Keratinocyte (primary cell): ENCODE measurements at regions not wholly inside any gene's neighbourhood (a gene's known extent, or its start where the extent isn't known, plus 50 kb on each side); places are given as distances from the start of the nearest gene placed in this dataset.
"Not testable (repeated sequence)": the region's sequence is repeated elsewhere in the genome, so short reads cannot be mapped to it uniquely, and the experiment has no call there.

Experiments used
- CTCF ChIP-seq, 3 experiments: IDR thresholded peaks in 1 of 3; conservative IDR thresholded peaks in 1 of 3; optimal IDR thresholded peaks in 1 of 3; 2 replicates in 2 of 3; 3 replicates in 1 of 3; pipeline versions ENCODE3 to v1.5.1; 2011; ENCODE audit warnings: low read length in 3 of 3, mild to moderate bottlenecking in 3 of 3, moderate library complexity in 2 of 3, control low read depth in 1 of 3, inconsistent platforms in 1 of 3; ENCODE audit not compliant: insufficient read depth in 2 of 3; ENCODE audit errors: extremely low read depth in 1 of 3
- EZH2 ChIP-seq: IDR thresholded peaks from one replicate; pipeline ENCODE4 v1.6.1; 2012; ENCODE audit warnings: inconsistent platforms, mild to moderate bottlenecking, low read length, moderate library complexity

DNA sequence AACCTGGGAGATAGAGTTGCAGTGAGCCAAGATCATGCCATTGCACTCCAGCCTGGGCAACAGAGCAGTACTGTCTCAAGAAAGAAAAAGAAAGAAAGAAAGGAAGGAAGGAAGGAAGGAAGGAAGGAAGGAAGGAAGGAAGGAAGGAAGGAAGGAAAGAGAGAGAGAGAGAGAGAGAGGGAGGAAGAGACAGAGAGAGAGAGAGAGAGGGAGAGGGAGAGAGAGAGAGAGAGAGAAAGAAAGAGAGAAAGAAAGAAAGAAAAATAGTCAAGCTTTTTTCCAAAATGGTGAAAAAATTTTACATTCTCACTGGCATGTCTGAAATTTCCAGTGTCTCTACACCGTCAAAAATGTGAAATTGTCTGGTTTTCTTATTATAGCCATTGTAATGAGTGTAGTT, 138.9 kb downstream of the OR13H1 start:
- not testable (repeated sequence) for TF ChIP-seq EZH2; CTCF (optimal IDR thresholded peaks at IDR 0.05 in 1 of 3, IDR thresholded peaks at IDR 0.05 in 1 of 3, conservative IDR thresholded peaks at IDR 0.05 in 1 of 3; ENCODE audit: extremely low read depth in 1 of 3, insufficient read depth in 2 of 3, low read length in 3 of 3)
